B cell (primary cell): ENCODE measurements at regions not wholly inside any gene's neighbourhood (a gene's known extent, or its start where the extent isn't known, plus 50 kb on each side); places are given as distances from the start of the nearest gene placed in this dataset. TPM values are rescaled to one million over a fixed set of nuclear protein-coding genes. Genes with fewer than 3 reads are reported as not detected.

ENCODE experiments used
- ATAC-seq: fragments of 200-7000 bp; cut with Tn5 transposase; one replicate; pipeline ENCODE4 v1.10.0; 2021; ENCODE audit warnings: low read depth, mild to moderate bottlenecking, moderate number of reproducible peaks, moderate library complexity
- CTCF ChIA-PET: fragments of 350-600 bp; sonication (Branson Sonifier 250); formaldehyde crosslinking; loops from one replicate; lab custom pipeline; 2021; ENCODE audit warnings: antibody characterized with exemption, inconsistent platforms; lab: Charles Lee
- POLR2A ChIA-PET: fragments of 350-600 bp; sonication (Branson Sonifier 250); formaldehyde crosslinking; loops from one replicate; lab custom pipeline; 2021; ENCODE audit warnings: antibody characterized with exemption; lab: Charles Lee
- DNase-seq: peaks from one replicate; pipeline ENCODE4 v3.0.0; 2013
- H2AFZ ChIP-seq: 2 replicates; pipeline ENCODE4 v1.6.1; 2012; ENCODE audit warnings: mild to moderate bottlenecking, low read depth, low read length; ENCODE audit not compliant: insufficient read depth, poor library complexity, severe bottlenecking
- H3K27ac ChIP-seq, 2 donors: 1 replicate in 1 of 2; 2 replicates in 1 of 2; pipeline ENCODE4 v1.5.1; 2012 to 2013; ENCODE audit warnings: low read length in 2 of 2, mild to moderate bottlenecking in 2 of 2, moderate library complexity in 1 of 2
- H3K27me3 ChIP-seq, 4 experiments: fragments of 200-600 bp in 1 of 4; sonication (generic) in 1 of 4; replicated peaks in 1 of 4; 1 replicate in 2 of 4; 2 replicates in 2 of 4; pipeline versions ENCODE4 v1.6.1 to v1.7.0; 2013 to 2016; ENCODE audit warnings: low read length in 3 of 4, mild to moderate bottlenecking in 2 of 4, mixed read lengths in 1 of 4, moderate library complexity in 1 of 4; ENCODE audit not compliant: insufficient read depth in 4 of 4, control insufficient read depth in 3 of 4; ENCODE audit errors: control extremely low read depth in 1 of 4
- H3K36me3 ChIP-seq, 2 experiments: replicated peaks in 1 of 2; 1 replicate in 1 of 2; 2 replicates in 1 of 2; pipeline versions ENCODE4 v1.6.1 to v1.7.1; 2013; ENCODE audit warnings: low read length in 1 of 2; ENCODE audit not compliant: insufficient read depth in 2 of 2, control insufficient read depth in 1 of 2; ENCODE audit errors: control extremely low read depth in 1 of 2, extremely low read depth in 1 of 2
- H3K4me1 ChIP-seq, 2 donors: fragments of 200-600 bp in 1 of 2; sonication (generic) in 1 of 2; 1 replicate in 1 of 2; 2 replicates in 1 of 2; pipeline versions ENCODE4 v1.5.1 to v1.6.1; 2013 to 2017; ENCODE audit warnings: low read length in 2 of 2; ENCODE audit not compliant: control insufficient read depth in 2 of 2, insufficient read depth in 2 of 2
- H3K4me2 ChIP-seq: replicated peaks from 2 replicates; pipeline ENCODE3; 2012; ENCODE audit warnings: mild to moderate bottlenecking, low read depth, low read length; ENCODE audit not compliant: poor library complexity, severe bottlenecking
- H3K4me3 ChIP-seq, 5 experiments: fragments of 200-600 bp in 1 of 5; sonication (generic) in 1 of 5; 1 replicate in 3 of 5; 2 replicates in 2 of 5; pipeline versions ENCODE4 v1.5.1 to v1.7.0; 2011 to 2016; ENCODE audit warnings: low read length in 4 of 5, mild to moderate bottlenecking in 4 of 5, low read depth in 2 of 5, control low read depth in 1 of 5, moderate library complexity in 1 of 5; ENCODE audit not compliant: insufficient read depth in 1 of 5; ENCODE audit errors: control extremely low read depth in 1 of 5, extremely low read depth in 1 of 5
- H3K79me2 ChIP-seq: fragments of 200-600 bp; sonication (generic); one replicate; pipeline ENCODE4 v1.6.0; 2016; ENCODE audit warnings: low read length; ENCODE audit not compliant: control insufficient read depth, insufficient read depth
- H3K9ac ChIP-seq: fragments of 200-600 bp; sonication (generic); 2 replicates; pipeline ENCODE4 v1.6.1; 2017; ENCODE audit warnings: mild to moderate bottlenecking, low read length, moderate library complexity
- H3K9me3 ChIP-seq, 3 donors: one replicate each; pipeline versions ENCODE4 v1.6.1 to v1.7.1; 2013; ENCODE audit warnings: low read length in 2 of 3; ENCODE audit not compliant: control insufficient read depth in 2 of 3, insufficient read depth in 1 of 3; ENCODE audit errors: control extremely low read depth in 1 of 3
- H4K20me1 ChIP-seq: 2 replicates; pipeline ENCODE4 v1.6.0; 2012; ENCODE audit warnings: mild to moderate bottlenecking, low read length; ENCODE audit not compliant: insufficient read depth, control insufficient read depth, poor library complexity, severe bottlenecking
- H3K27ac Mint-ChIP-seq: one replicate; pipeline ENCODE4 v1.8.0; 2021; ENCODE audit warnings: mixed read lengths
- H3K27me3 Mint-ChIP-seq: one replicate; pipeline ENCODE4 v1.8.0; 2021; ENCODE audit warnings: mixed read lengths
- H3K4me1 Mint-ChIP-seq: one replicate; pipeline ENCODE4 v1.8.0; 2021; ENCODE audit warnings: mixed read lengths
- H3K4me3 Mint-ChIP-seq: one replicate; pipeline ENCODE4 v1.8.0; 2021; ENCODE audit warnings: mixed read lengths
- H3K9me3 Mint-ChIP-seq: one replicate; pipeline ENCODE4 v1.8.0; 2022; ENCODE audit warnings: mixed read lengths; ENCODE audit not compliant: insufficient read depth
- CTCF ChIP-seq: fragments of 200-600 bp; IDR thresholded peaks from one replicate; pipeline ENCODE4 v1.8.0; 2022; ENCODE audit warnings: antibody characterized with exemption, mild to moderate bottlenecking
- EZH2 ChIP-seq: IDR thresholded peaks from 2 replicates; pipeline ENCODE4 v1.6.1; 2012; ENCODE audit warnings: borderline replicate concordance, low read depth, mild to moderate bottlenecking, moderate library complexity, low read length; ENCODE audit not compliant: insufficient read depth, poor library complexity, severe bottlenecking
- WGBS: methylation state at CpG from one replicate; pipeline ENCODE4 v1.1.5; 2013; ENCODE audit warnings: missing lambda C conversion rate; ENCODE audit not compliant: insufficient coverage; 5-methylcytosine and 5-hydroxymethylcytosine counted together
- intact Hi-C: fragments of 100-400 bp; cut with micrococcal nuclease; formaldehyde crosslinking; loops from one replicate; pipeline ENCODE4 v1.10.0; 2022
- small RNA-seq: library from RNA; depleted of rRNA; stranded (forward); fragments of <200 nt; gene quantifications from one replicate; pipeline ENCODE3, GENCODE V24; 2012; ENCODE audit warnings: low replicate concordance, low read depth; ENCODE audit not compliant: insufficient read length

- Histone ChIP-seq H3K4me1 (no peaks in the 10 kb centered on the region), H3K4me3 (no peak overlapping the region), H3K27ac (no peak overlapping the region), H3K4me2 (no peak overlapping the region), H3K79me2 (no peaks in the 10 kb centered on the region), H3K27me3 (no peaks in the 10 kb centered on the region), H3K9ac (no peak overlapping the region), H3K9me3 (peaks cover 0 to 7% (median 3%) of the 10 kb centered on the region in 3 donors), H4K20me1 (no peaks in the 10 kb centered on the region), H2AFZ (no peak overlapping the region), H3K36me3 (no peaks in the 10 kb centered on the region)
- ChIA-PET POLR2A (no interaction called here), CTCF (no interaction called here)
- Mint-ChIP-seq H3K27me3 (no peaks in the 10 kb centered on the region), H3K4me3 (no peak overlapping the region), H3K4me1 (no peaks in the 10 kb centered on the region), H3K27ac (no peak overlapping the region), H3K9me3 (peaks cover 2% of the 10 kb centered on the region)
- no peak for DNase-seq
- no peak for TF ChIP-seq CTCF
- no peak for TF ChIP-seq EZH2
- intact Hi-C loops = no loop called here
- no peak for ATAC-seq
- WGBS = 65% methylated on average over 2 of the region's 2 CpGs
Measured at GRCh38 chr5:51302343-51302742, 80.9 kb upstream of the ISL1 start.

GRCh38 chr5:51326844-51327243 lies 56.4 kb upstream of the ISL1 start:
- Histone ChIP-seq H3K79me2 (no peaks in the 10 kb centered on the region), H3K9me3 (no peaks in the 10 kb centered on the region), H3K9ac (no peak overlapping the region), H3K27me3 (no peaks in the 10 kb centered on the region), H3K4me1 (no peaks in the 10 kb centered on the region), H3K27ac (no peak overlapping the region), H2AFZ (no peak overlapping the region), H3K4me3 (no peak overlapping the region), H3K36me3 (no peaks in the 10 kb centered on the region), H3K4me2 (no peak overlapping the region), H4K20me1 (no peaks in the 10 kb centered on the region)
- no CpG with 5 or more reads among the region's 1 CpG for WGBS
- no peak for DNase-seq
- ChIA-PET CTCF (no interaction called here), POLR2A (no interaction called here)
- H3K27ac Mint-ChIP-seq = no peak overlapping the region
- H3K4me3 Mint-ChIP-seq = no peak overlapping the region
- H3K4me1 Mint-ChIP-seq = no peaks in the 10 kb centered on the region
- TF ChIP-seq EZH2 = no peak
- no peak for TF ChIP-seq CTCF
- H3K9me3 Mint-ChIP-seq = no peaks in the 10 kb centered on the region
- H3K27me3 Mint-ChIP-seq = no peaks in the 10 kb centered on the region
- intact Hi-C loops = no loop called here
- no peak for ATAC-seq

Small RNA genes in the stretch of these regions (small RNA-seq; reads per million reads assigned to genes)
- gene AC022441.3 (not detected), gene RNU6-1296P (not detected), gene RNU6-480P (not detected)
